Suprapubic skin (tissue), 4 donors: ENCODE measurements at regions not wholly inside any gene's neighbourhood (a gene's known extent, or its start where the extent isn't known, plus 50 kb on each side); places are given as distances from the start of the nearest gene placed in this dataset.

Experiments
- DNase-seq, 2 donors: peaks; one replicate each; pipeline ENCODE4 v3.0.0-alpha.2; 2019; ENCODE audit warnings: low spot score in 2 of 2
- H3K27ac ChIP-seq: fragments of 200-600 bp; sonication (generic); one replicate; pipeline ENCODE4 v1.5.1; 2019
- H3K27me3 ChIP-seq: fragments of 200-600 bp; sonication (generic); one replicate; pipeline ENCODE4 v1.5.1; 2019
- H3K36me3 ChIP-seq: fragments of 200-600 bp; sonication (generic); one replicate; pipeline ENCODE4 v1.5.1; 2019
- H3K4me1 ChIP-seq: fragments of 200-600 bp; sonication (generic); one replicate; pipeline ENCODE4 v1.5.1; 2019
- H3K4me3 ChIP-seq: fragments of 200-600 bp; sonication (generic); one replicate; pipeline ENCODE4 v1.5.1; 2019; ENCODE audit warnings: mild to moderate bottlenecking
- H3K9me3 ChIP-seq: fragments of 200-600 bp; sonication (generic); one replicate; pipeline ENCODE4 v1.5.1; 2019
- EP300 ChIP-seq: sonication (generic); formaldehyde crosslinking; IDR thresholded peaks from one replicate; pipeline ENCODE4 v1.6.1; 2017; ENCODE audit warnings: antibody characterized with exemption
- POLR2A ChIP-seq, 2 donors: fragments of 450-650 bp; IDR thresholded peaks; one replicate each; pipeline ENCODE4 v1.6.1; 2017; ENCODE audit warnings: antibody characterized with exemption in 2 of 2, mild to moderate bottlenecking in 2 of 2, moderate library complexity in 2 of 2
- POLR2AphosphoS5 ChIP-seq, 3 donors: sonication (generic); formaldehyde crosslinking; IDR thresholded peaks; one replicate each; pipeline ENCODE4 v1.6.1; 2017; ENCODE audit warnings: antibody characterized with exemption in 3 of 3
- WGBS: methylation state at CpG from one replicate; pipeline ENCODE4 v1.1.5; 2018; 5-methylcytosine and 5-hydroxymethylcytosine counted together
- TF ChIP-seq, protein P1 (sequence below), 2 donors: fragments of 200-600 bp in 1 of 2; fragments of 450-650 bp in 1 of 2; sonication (generic) in 1 of 2; IDR thresholded peaks; one replicate each; pipeline ENCODE4 v1.5.1; 2016 to 2019; ENCODE audit warnings: antibody characterized with exemption in 2 of 2, mild to moderate bottlenecking in 1 of 2, moderate library complexity in 1 of 2

GRCh38 chr16:63066552-63066951, 1030.3 kb upstream of the CDH8 start:
- TF ChIP-seq EP300 (no peak), POLR2A (IDR thresholded peaks at IDR 0.05) (no peak), POLR2AphosphoS5 (IDR thresholded peaks at IDR 0.05) (no peak)
- TF ChIP-seq, protein P1, sequence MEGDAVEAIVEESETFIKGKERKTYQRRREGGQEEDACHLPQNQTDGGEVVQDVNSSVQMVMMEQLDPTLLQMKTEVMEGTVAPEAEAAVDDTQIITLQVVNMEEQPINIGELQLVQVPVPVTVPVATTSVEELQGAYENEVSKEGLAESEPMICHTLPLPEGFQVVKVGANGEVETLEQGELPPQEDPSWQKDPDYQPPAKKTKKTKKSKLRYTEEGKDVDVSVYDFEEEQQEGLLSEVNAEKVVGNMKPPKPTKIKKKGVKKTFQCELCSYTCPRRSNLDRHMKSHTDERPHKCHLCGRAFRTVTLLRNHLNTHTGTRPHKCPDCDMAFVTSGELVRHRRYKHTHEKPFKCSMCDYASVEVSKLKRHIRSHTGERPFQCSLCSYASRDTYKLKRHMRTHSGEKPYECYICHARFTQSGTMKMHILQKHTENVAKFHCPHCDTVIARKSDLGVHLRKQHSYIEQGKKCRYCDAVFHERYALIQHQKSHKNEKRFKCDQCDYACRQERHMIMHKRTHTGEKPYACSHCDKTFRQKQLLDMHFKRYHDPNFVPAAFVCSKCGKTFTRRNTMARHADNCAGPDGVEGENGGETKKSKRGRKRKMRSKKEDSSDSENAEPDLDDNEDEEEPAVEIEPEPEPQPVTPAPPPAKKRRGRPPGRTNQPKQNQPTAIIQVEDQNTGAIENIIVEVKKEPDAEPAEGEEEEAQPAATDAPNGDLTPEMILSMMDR (IDR thresholded peaks at IDR 0.05) = no peak
- H3K27ac ChIP-seq = no peak overlapping the region

DNA sequence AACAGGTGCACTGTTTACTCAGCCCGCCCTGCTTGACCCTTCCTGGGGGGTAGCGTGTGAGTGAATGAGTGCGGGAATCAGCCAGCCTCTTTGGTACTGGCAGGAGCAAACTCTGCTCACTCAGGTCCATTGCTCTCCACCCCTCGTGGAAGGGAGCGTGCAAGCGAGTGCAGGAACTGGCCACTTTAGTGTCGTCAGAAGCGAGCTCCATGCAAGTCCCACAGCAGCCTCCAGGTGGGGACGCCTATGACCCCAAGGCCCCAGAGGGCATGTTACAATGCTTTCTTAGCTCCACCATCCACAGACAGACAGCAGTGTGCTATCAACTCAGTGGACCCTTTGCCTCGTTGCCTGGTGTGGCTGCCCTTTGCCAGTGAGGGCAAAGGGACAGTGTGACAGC, 1025.1 kb upstream of the CDH8 start:
- Histone ChIP-seq H3K4me3 (no peak overlapping the region), H3K36me3 (no peaks in the 10 kb centered on the region), H3K4me1 (no peaks in the 10 kb centered on the region), H3K27me3 (no peaks in the 10 kb centered on the region), H3K27ac (no peak overlapping the region), H3K9me3 (peaks cover 3% of the 10 kb centered on the region)
- WGBS = 90% methylated on average over 10 of the region's 10 CpGs
- TF ChIP-seq EP300 (no peak), POLR2A (IDR thresholded peaks at IDR 0.05) (no peak), POLR2AphosphoS5 (IDR thresholded peaks at IDR 0.05) (no peak)
- TF ChIP-seq, protein P1 (IDR thresholded peaks at IDR 0.05) = no peak
- no peak for DNase-seq

More at GRCh38 chr16:63066552-63066951, 1030.3 kb upstream of the CDH8 start:
- no peaks in the 10 kb centered on the region for H3K36me3 ChIP-seq
- H3K4me1 ChIP-seq = no peaks in the 10 kb centered on the region
- no peak overlapping the region for H3K4me3 ChIP-seq
- no peak for DNase-seq
- H3K27me3 ChIP-seq = no peaks in the 10 kb centered on the region
- H3K9me3 ChIP-seq = no peaks in the 10 kb centered on the region
- 72% methylated on average over 3 of the region's 3 CpGs for WGBS

DNA sequence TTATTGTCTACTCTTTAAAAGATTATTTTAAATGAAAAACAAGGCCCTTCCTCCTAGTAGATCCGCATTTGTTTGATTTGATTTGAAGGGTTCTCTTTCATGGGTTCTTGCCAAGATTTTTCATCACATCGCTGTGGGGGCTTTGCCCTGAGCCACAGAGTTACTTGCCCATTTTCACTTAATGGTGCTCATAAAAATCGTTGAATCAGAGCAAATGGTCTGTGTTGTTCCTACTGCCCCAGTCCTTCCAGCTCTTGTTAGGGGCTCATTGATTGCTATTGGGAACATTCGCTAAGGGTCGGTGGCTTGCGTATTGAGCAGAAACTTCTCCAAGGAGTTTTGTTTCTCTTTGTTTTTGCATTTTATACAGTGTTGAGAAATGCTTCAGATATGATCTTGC, 1023.4 kb upstream of the CDH8 start:
- TF ChIP-seq EP300 (no peak), POLR2AphosphoS5 (IDR thresholded peaks at IDR 0.05) (no peak), POLR2A (IDR thresholded peaks at IDR 0.05) (no peak)
- TF ChIP-seq, protein P1 (IDR thresholded peaks at IDR 0.05) = no peak
- DNase-seq = no peak
- Histone ChIP-seq H3K9me3 (peaks cover 3% of the 10 kb centered on the region), H3K27ac (no peak overlapping the region), H3K4me3 (no peak overlapping the region), H3K4me1 (no peaks in the 10 kb centered on the region), H3K27me3 (no peaks in the 10 kb centered on the region), H3K36me3 (no peaks in the 10 kb centered on the region)
- 81% methylated on average over 6 of the region's 6 CpGs for WGBS

- H3K36me3 ChIP-seq = no peaks in the 10 kb centered on the region
- H3K27ac ChIP-seq = no peak overlapping the region
- peaks cover 3% of the 10 kb centered on the region for H3K9me3 ChIP-seq
- no peak for DNase-seq
- no peaks in the 10 kb centered on the region for H3K27me3 ChIP-seq
- 80% methylated on average over 3 of the region's 3 CpGs for WGBS
- no peak overlapping the region for H3K4me3 ChIP-seq
- TF ChIP-seq, protein P1 (IDR thresholded peaks at IDR 0.05) = no peak
- no peak for TF ChIP-seq POLR2AphosphoS5 (IDR thresholded peaks at IDR 0.05)
- no peaks in the 10 kb centered on the region for H3K4me1 ChIP-seq
Measured at GRCh38 chr16:63057341-63057740, 1021.1 kb upstream of the CDH8 start.

DNA sequence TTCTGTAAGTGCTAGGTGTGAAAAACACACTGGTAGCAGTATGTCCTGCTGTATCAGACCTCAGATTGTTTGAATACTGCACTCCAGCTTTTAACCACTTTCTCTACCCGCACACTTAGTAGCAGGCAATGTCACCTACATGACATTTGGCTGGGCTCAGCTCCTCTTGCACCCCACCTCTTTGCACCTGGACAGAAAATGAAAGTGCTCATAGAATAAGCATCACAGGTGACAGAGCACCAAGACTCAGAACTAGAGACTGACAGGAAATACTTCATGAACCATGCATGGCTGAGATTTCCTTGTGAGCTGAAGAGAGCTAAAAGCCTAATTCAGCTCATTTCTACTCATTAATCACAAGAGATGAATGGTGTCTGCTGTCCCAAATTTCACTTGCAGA, 1014.2 kb upstream of the CDH8 start:
- no peak overlapping the region for H3K4me3 ChIP-seq
- H3K36me3 ChIP-seq = no peaks in the 10 kb centered on the region
- no peaks in the 10 kb centered on the region for H3K27me3 ChIP-seq
- no peak overlapping the region for H3K27ac ChIP-seq
- 100% methylated on average over 1 of the region's 1 CpG for WGBS
- TF ChIP-seq POLR2AphosphoS5 (IDR thresholded peaks at IDR 0.05) (no peak), EP300 (no peak), POLR2A (IDR thresholded peaks at IDR 0.05) (no peak)
- TF ChIP-seq, protein P1 (IDR thresholded peaks at IDR 0.05) = no peak
- H3K9me3 ChIP-seq = peaks cover 5% of the 10 kb centered on the region
- H3K4me1 ChIP-seq = no peaks in the 10 kb centered on the region
- DNase-seq = no peak
